ENCODE measurements at regions not wholly inside any gene's neighbourhood (a gene's known extent, or its start where the extent isn't known, plus 50 kb on each side); places are given as distances from the start of the nearest gene placed in this dataset.
"Not testable (repeated sequence)": the region's sequence is repeated elsewhere in the genome, so short reads cannot be mapped to it uniquely, and the experiment has no call there.

DNA sequence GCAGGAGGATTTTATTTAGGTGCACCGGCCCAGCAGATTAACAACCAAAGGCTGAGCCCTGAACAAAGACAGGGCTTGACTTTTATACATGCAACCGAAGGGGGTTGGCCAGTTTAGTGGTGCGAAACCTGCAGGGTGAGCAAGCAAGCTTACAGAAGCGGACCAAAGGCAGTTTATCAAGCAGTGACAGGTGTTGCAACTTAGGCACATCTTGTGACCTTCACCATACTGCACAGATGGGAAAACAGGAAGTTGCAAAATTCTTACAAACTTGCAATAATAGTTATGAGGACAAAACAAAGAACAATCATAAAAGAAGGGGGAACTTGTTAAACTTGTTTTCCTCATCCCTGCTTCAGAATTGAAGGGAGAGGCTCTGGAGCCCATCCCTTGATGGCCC, 1265.1 kb downstream of the CDH8 start:
- H3K36me3 ChIP-seq (ENCODE audit: control insufficient read depth in 2 of 2, insufficient read depth in 2 of 2, low read length in 1 of 2): no peaks in the 10 kb centered on the region
- 18% methylated on average over 4 of the region's 4 CpGs for WGBS (ENCODE audit: insufficient coverage, insufficient replicate concordance, low lambda C conversion rate, missing lambda C conversion rate)
- DNase-seq (ENCODE audit: low read depth, low spot score): no peak
- TF ChIP-seq RBBP5 (conservative IDR thresholded peaks at IDR 0.05): no peak
- no peak for TF ChIP-seq ZNF687 (IDR thresholded peaks at IDR 0.05)
- TF ChIP-seq CBFB (IDR thresholded peaks at IDR 0.05; ENCODE audit: low read depth): no peak
- no peak for TF ChIP-seq GATAD2B (conservative IDR thresholded peaks at IDR 0.05; ENCODE audit: low read depth)
- no peak for TF ChIP-seq KLF5 (IDR thresholded peaks at IDR 0.05; ENCODE audit: partially characterized antibody)
- no peak for TF ChIP-seq CBX3 (IDR thresholded peaks at IDR 0.05; ENCODE audit: borderline replicate concordance, low read depth)
- TF ChIP-seq TCF12 (IDR thresholded peaks at IDR 0.05; ENCODE audit: low read depth, low read length): no peak
- TF ChIP-seq, protein P1, sequence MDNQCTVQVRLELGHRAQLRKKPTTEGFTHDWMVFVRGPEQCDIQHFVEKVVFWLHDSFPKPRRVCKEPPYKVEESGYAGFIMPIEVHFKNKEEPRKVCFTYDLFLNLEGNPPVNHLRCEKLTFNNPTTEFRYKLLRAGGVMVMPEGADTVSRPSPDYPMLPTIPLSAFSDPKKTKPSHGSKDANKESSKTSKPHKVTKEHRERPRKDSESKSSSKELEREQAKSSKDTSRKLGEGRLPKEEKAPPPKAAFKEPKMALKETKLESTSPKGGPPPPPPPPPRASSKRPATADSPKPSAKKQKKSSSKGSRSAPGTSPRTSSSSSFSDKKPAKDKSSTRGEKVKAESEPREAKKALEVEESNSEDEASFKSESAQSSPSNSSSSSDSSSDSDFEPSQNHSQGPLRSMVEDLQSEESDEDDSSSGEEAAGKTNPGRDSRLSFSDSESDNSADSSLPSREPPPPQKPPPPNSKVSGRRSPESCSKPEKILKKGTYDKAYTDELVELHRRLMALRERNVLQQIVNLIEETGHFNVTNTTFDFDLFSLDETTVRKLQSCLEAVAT (IDR thresholded peaks at IDR 0.05): no peak
- TF ChIP-seq POU2F2 (IDR thresholded peaks at IDR 0.05; ENCODE audit: borderline replicate concordance, low read depth, low read length): no peak
- TF ChIP-seq CBX5 (IDR thresholded peaks at IDR 0.05; ENCODE audit: low read depth): no peak
- no peak for TF ChIP-seq TCF3 (IDR thresholded peaks at IDR 0.05; ENCODE audit: borderline replicate concordance, insufficient read depth, low read depth, low read length)
- TF ChIP-seq NFYB (IDR thresholded peaks at IDR 0.05; ENCODE audit: insufficient read depth, low read depth, low read length): no peak
- no peak for TF ChIP-seq BRCA1 (IDR thresholded peaks at IDR 0.05; ENCODE audit: low read depth, low read length)
- no peak for TF ChIP-seq FOXM1 (IDR thresholded peaks at IDR 0.05; ENCODE audit: low read depth, low read length)
- no peak for FAIRE-seq
- H3K9ac ChIP-seq (ENCODE audit: control insufficient read depth, insufficient read depth, low read length): no peak overlapping the region
- no TSS peak for BruUV-seq (replicated peaks)
- no peak overlapping the region for H3K4me3 ChIP-seq
- no peaks in the 10 kb centered on the region for H3K9me3 ChIP-seq (replicated peaks; ENCODE audit: control insufficient read depth, insufficient read depth, low read length)
- no peaks in the 10 kb centered on the region for H3K79me2 ChIP-seq (ENCODE audit: control insufficient read depth, insufficient read depth, low read length)
- no peak overlapping the region for H2AFZ ChIP-seq (ENCODE audit: control insufficient read depth, low read depth, low read length)
- H3K4me2 ChIP-seq (ENCODE audit: control insufficient read depth, insufficient read depth): no peak overlapping the region
- no peak overlapping the region for H3K27ac ChIP-seq (ENCODE audit: control insufficient read depth, insufficient read depth)
- in situ Hi-C loops (cut with MboI): no loop called here
- RAD21 ChIA-PET (ENCODE audit: unreplicated experiment): no interaction called here
- no peaks in the 10 kb centered on the region for H3K4me1 ChIP-seq (ENCODE audit: control insufficient read depth, insufficient read depth, low read length)
- POLR2A ChIA-PET: no interaction called here
- SMC1A ChIA-PET (ENCODE audit: uncharacterized antibody, unreplicated experiment): no interaction called here
- intact Hi-C loops (cut with micrococcal nuclease; ENCODE audit: unreplicated experiment): no loop called here
- H3K27me3 ChIP-seq (replicated peaks in 1 of 2; ENCODE audit: control insufficient read depth in 2 of 2, insufficient read depth in 2 of 2, low read length in 1 of 2): no peaks in the 10 kb centered on the region
- no peak for ATAC-seq
- CTCF ChIA-PET: no interaction called here
- H4K20me1 ChIP-seq (ENCODE audit: control insufficient read depth, insufficient read depth): no peaks in the 10 kb centered on the region

GRCh38 chr16:60770384-60770783, 1265.9 kb downstream of the CDH8 start:
- CTCF ChIA-PET; H3K9me3 ChIP-seq (replicated peaks; ENCODE audit: control insufficient read depth, insufficient read depth, low read length); H3K27me3 ChIP-seq (replicated peaks in 1 of 2; ENCODE audit: control insufficient read depth in 2 of 2, insufficient read depth in 2 of 2, low read length in 1 of 2); H3K36me3 ChIP-seq (ENCODE audit: control insufficient read depth in 2 of 2, insufficient read depth in 2 of 2, low read length in 1 of 2); DNase-seq (ENCODE audit: low read depth, low spot score); SMC1A ChIA-PET (ENCODE audit: uncharacterized antibody, unreplicated experiment); H3K27ac ChIP-seq (ENCODE audit: control insufficient read depth, insufficient read depth); H3K9ac ChIP-seq (ENCODE audit: control insufficient read depth, insufficient read depth, low read length); H3K4me3 ChIP-seq; in situ Hi-C loops (cut with MboI); FAIRE-seq; H3K79me2 ChIP-seq (ENCODE audit: control insufficient read depth, insufficient read depth, low read length); H4K20me1 ChIP-seq (ENCODE audit: control insufficient read depth, insufficient read depth); RAD21 ChIA-PET (ENCODE audit: unreplicated experiment); H2AFZ ChIP-seq (ENCODE audit: control insufficient read depth, low read depth, low read length); intact Hi-C loops (cut with micrococcal nuclease; ENCODE audit: unreplicated experiment); BruUV-seq (replicated peaks); H3K4me1 ChIP-seq (ENCODE audit: control insufficient read depth, insufficient read depth, low read length); H3K4me2 ChIP-seq (ENCODE audit: control insufficient read depth, insufficient read depth); ATAC-seq; POLR2A ChIA-PET: not testable (repeated sequence)
